AG09309 (cell line): ENCODE measurements at regions not wholly inside any gene's neighbourhood (a gene's known extent, or its start where the extent isn't known, plus 50 kb on each side); places are given as distances from the start of the nearest gene placed in this dataset.

Source experiments
- DNase-seq: peaks from one replicate; pipeline ENCODE4 v3.0.0-alpha.2; 2010; ENCODE audit warnings: low read depth
- H3K4me3 ChIP-seq: 2 replicates; pipeline ENCODE4 v1.5.1; 2011; ENCODE audit warnings: mild to moderate bottlenecking, low read depth, low read length, moderate library complexity; ENCODE audit not compliant: control insufficient read depth
- CTCF ChIP-seq: IDR thresholded peaks from 2 replicates; pipeline ENCODE4 v1.5.1; 2011; ENCODE audit warnings: mild to moderate bottlenecking, low read depth, low read length, inconsistent platforms; ENCODE audit not compliant: insufficient read depth, control insufficient read depth; ENCODE audit errors: missing control alignments

GRCh38 chr18:33833842-33834241 is 255.8 kb downstream of the ASXL3 start:
- TF ChIP-seq CTCF = no peak
- no peak overlapping the region for H3K4me3 ChIP-seq
- no peak for DNase-seq

GRCh38 chr18:33831424-33831823 is 253.4 kb downstream of the ASXL3 start:
- no peak for DNase-seq
- TF ChIP-seq CTCF = no peak
- no peak overlapping the region for H3K4me3 ChIP-seq

- no peak for DNase-seq
- no peak for TF ChIP-seq CTCF
- no peak overlapping the region for H3K4me3 ChIP-seq
Measured at GRCh38 chr18:33830213-33830612, 252.2 kb downstream of the ASXL3 start.

- no peak overlapping the region for H3K4me3 ChIP-seq
- no peak for TF ChIP-seq CTCF
- no peak for DNase-seq
Measured at GRCh38 chr18:33828949-33829348, 250.9 kb downstream of the ASXL3 start.

- TF ChIP-seq CTCF = no peak
- no peak overlapping the region for H3K4me3 ChIP-seq
- no peak for DNase-seq
Measured at GRCh38 chr18:33826151-33826550, 248.1 kb downstream of the ASXL3 start.

GRCh38 chr18:33821503-33821902 is 243.5 kb downstream of the ASXL3 start:
- no peak for DNase-seq
- no peak for TF ChIP-seq CTCF

More at GRCh38 chr18:33821503-33821902, 243.5 kb downstream of the ASXL3 start:
- no peak overlapping the region for H3K4me3 ChIP-seq
